Esophagus muscularis mucosa (tissue), 3 donors: ENCODE measurements at regions not wholly inside any gene's neighbourhood (a gene's known extent, or its start where the extent isn't known, plus 50 kb on each side); places are given as distances from the start of the nearest gene placed in this dataset.

Experiments used
- POLR2A ChIP-seq: fragments of 450-650 bp; IDR thresholded peaks from one replicate; pipeline ENCODE4 v1.6.1; 2017; ENCODE audit warnings: antibody characterized with exemption, moderate library complexity, mild to moderate bottlenecking, low read depth
- TF ChIP-seq, protein P1 (sequence below), 3 experiments: fragments of 200-600 bp in 2 of 3; fragments of 450-650 bp in 1 of 3; sonication (generic) in 2 of 3; IDR thresholded peaks; one replicate each; pipeline ENCODE4 v1.5.1; 2017 to 2019; ENCODE audit warnings: antibody characterized with exemption in 3 of 3, mild to moderate bottlenecking in 2 of 3, moderate library complexity in 1 of 3

DNA sequence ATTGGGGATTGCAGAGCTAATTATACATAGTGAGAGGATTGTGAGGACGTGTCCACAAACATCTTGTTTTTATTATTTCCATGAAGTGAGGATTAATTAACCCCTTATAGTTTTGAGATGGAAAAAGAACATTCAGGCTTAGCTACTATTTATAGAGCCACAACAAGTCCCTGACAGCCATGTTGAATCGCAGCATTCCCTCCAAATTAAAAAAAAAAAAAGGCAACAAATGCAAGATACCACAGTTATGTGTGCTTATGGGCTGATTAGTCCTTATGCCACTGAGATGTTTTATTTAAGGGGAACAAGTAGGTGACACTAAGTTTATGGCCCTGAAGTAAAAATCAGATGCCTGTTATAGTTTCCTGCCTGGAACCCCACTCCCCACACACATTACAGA, 350.3 kb downstream of the GPAM start:
- TF ChIP-seq POLR2A, result no peak
- TF ChIP-seq, protein P1, sequence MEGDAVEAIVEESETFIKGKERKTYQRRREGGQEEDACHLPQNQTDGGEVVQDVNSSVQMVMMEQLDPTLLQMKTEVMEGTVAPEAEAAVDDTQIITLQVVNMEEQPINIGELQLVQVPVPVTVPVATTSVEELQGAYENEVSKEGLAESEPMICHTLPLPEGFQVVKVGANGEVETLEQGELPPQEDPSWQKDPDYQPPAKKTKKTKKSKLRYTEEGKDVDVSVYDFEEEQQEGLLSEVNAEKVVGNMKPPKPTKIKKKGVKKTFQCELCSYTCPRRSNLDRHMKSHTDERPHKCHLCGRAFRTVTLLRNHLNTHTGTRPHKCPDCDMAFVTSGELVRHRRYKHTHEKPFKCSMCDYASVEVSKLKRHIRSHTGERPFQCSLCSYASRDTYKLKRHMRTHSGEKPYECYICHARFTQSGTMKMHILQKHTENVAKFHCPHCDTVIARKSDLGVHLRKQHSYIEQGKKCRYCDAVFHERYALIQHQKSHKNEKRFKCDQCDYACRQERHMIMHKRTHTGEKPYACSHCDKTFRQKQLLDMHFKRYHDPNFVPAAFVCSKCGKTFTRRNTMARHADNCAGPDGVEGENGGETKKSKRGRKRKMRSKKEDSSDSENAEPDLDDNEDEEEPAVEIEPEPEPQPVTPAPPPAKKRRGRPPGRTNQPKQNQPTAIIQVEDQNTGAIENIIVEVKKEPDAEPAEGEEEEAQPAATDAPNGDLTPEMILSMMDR (IDR thresholded peaks at IDR 0.05), result no peak
